HG03025 (cell line): ENCODE measurements at regions not wholly inside any gene's neighbourhood (a gene's known extent, or its start where the extent isn't known, plus 50 kb on each side); places are given as distances from the start of the nearest gene placed in this dataset.

Experiments used
- ATAC-seq: cut with Tn5 transposase; IDR thresholded peaks from one replicate; pipeline ENCODE4 v1.9.1; 2021; ENCODE audit warnings: mild to moderate bottlenecking, moderate library complexity; ENCODE audit not compliant: unreplicated experiment, low FRiP score

DNA sequence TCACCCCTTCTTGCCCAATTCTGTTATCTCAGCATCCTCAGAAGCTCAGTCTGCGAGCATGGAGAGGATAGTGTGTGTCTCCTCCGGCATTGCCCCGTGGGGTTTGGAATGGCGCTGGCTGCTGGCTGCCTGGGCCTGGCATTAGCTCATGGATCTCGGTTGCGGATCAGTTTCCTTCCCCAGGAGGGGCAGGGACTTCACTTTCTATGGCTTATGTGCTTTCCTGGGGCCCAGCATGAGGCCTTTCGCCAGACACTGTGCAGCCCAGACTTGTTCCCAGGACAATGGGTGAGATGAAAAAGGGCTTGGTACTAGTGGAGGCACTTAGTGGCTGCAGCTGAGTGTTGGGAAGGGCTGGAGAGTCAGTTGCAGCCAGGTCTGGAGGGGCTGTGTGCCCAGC lies 143.3 kb downstream of the GLI2 start:
- no peak for ATAC-seq

GRCh38 chr2:120879431-120880295 lies 144.0 kb downstream of the GLI2 start:
- ATAC-seq, result no peak

- no peak for ATAC-seq
Measured at GRCh38 chr2:120880381-120880780, 144.7 kb downstream of the GLI2 start.

- ATAC-seq, result no peak
Measured at GRCh38 chr2:120881981-120882788, 146.5 kb downstream of the GLI2 start.

DNA sequence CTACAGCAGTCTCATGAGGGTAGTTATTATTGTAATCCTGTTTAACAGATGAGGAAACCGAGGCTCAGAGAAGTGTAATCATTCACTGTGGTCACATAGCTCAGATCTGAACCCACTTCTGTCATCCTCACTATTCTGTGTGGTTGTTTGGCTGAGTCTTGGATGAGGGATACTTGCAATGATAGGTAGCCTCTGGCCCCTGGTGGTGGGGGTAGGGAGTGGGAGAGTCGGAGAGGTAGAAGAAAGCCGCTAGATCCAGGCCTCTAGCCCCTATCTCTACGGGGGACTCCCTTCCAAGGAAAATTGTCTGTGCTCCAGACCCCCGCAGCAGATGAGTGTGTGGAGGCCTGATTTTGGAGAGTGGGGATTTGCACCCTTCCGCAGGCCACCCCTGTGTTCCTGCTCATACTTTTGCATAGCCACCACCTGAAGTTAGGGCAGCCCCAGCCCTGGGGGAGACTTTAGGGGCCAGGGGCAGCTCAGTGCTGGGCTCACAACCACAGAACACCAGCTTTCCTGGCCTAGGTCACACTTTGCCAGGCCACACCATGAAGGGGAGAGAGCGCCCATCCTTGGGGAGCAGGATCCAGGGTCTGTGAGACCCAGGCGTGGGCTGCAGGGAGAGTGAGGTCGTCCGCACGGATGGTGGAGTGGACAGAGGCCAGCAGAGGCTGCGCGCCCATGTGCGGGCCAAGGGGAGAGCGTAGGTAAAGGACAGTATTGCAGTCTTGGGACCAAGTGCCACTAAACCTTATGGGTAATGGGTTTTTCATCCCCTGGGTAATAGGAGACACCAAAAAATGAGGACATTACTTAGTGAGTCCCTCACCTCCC lies 148.2 kb downstream of the GLI2 start:
- no peak for ATAC-seq

DNA sequence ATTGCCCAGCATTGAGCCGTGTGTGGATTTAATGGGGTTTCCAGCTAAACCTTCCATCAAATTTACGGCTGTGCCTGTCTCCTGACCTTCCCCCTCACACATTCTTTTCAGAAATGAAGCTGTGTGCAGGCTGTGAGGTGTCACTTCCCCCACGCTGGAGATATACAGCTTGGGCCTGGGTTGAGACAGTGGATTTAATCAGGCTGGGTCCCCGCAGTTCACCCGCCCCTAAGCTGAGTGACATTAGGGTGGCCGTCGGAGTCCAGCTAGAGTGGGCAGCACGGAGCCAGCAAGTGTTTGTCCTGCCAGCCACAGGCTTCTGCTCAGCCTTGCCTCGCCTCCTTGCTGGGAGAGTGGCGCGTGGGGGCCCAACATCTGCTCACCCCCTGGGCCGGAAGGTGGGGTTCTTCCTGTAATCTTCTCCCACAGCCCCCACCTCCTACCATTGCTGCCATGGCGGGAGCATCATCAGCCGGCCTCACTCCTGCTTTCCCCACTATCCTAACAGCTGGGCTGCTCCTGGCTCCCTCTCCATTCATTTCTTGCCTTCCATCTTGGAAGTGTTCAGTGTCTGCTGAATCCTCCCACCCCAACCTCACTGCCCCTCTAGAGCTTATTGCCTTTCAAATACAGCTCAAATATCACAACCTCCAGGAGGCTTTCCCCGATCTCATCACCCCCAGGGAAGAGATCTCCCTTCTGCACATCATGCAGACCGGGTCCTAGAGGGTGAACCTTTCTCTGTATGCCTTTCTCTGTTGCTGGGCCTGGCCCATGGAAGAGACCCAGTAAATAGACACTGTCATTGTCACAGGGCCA lies 149.0 kb downstream of the GLI2 start:
- no peak for ATAC-seq

GRCh38 chr2:120885321-120885720 lies 149.7 kb downstream of the GLI2 start:
- no peak for ATAC-seq

DNA sequence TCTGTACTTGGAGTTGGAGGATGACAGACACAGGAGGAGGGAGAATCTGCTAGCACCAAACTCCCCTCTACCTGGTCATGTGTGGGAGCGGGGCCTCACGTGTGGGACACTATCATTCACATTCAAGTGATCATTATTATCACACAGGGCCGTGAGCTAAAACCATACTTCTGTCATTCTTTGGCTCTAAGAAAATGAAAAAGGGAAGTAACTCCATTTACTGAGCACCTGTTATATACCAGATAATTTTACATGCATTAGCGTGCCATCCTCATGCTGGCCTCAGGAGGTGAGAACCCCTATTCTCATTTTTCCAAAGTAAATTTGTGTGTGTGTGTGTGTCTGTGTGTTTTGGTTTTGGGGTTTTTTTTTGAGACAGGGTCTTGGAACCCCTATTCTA lies 150.1 kb downstream of the GLI2 start:
- ATAC-seq, result no peak

DNA sequence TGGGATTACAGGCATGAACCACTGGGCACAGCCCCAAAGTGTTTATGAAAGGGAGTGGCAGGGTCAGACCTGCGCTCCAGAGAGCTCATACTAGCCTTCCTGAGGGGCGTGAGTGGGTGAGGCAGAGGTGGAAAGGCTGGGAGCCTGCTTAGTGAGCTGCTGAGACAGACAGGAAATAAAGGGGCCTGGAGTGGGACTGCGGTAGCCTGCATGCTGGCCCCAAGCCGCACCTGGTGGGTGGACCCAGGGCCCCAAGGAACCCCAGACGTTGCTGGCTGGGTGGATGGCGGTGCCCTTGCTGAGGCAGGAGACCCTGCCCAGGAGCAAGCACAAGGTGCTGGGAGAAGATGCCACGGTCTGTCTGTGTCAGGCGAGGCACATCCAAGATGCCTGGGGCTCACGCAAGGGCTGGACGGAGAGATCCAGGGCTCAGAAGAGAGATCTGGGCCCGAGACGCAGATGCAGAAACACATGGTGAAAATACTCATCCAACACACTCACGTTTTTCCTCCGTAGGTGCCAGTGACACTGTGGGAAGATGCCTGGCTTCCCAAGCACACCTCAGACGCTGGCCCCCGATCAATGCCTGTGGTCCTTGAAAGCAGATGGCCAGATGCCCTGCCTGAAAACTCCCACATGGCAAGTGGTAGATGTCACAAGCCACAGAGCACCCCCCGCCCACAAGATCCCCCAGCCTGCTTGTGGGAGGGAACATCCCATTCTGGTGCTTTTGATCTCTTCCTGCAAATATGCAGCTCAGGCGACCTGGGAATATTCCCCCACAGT lies 151.1 kb downstream of the GLI2 start:
- ATAC-seq, result no peak

- no peak for ATAC-seq
Measured at GRCh38 chr2:120887320-120887697, 151.6 kb downstream of the GLI2 start.

GRCh38 chr2:120887741-120888231 lies 152.1 kb downstream of the GLI2 start:
- no peak for ATAC-seq

GRCh38 chr2:120888851-120889250 lies 153.2 kb downstream of the GLI2 start:
- no peak for ATAC-seq

GRCh38 chr2:120889936-120890335 lies 154.3 kb downstream of the GLI2 start:
- no peak for ATAC-seq

GRCh38 chr2:120890566-120891360 lies 155.1 kb downstream of the GLI2 start:
- no peak for ATAC-seq

GRCh38 chr2:120892271-120892966 lies 156.8 kb downstream of the GLI2 start:
- no peak for ATAC-seq

- no peak for ATAC-seq
Measured at GRCh38 chr2:120892967-120893667, 157.4 kb downstream of the GLI2 start.
